Gastroesophageal sphincter (tissue), 3 donors: ENCODE measurements at regions not wholly inside any gene's neighbourhood (a gene's known extent, or its start where the extent isn't known, plus 50 kb on each side); places are given as distances from the start of the nearest gene placed in this dataset.
"Not testable (repeated sequence)": the region's sequence is repeated elsewhere in the genome, so short reads cannot be mapped to it uniquely, and the experiment has no call there.

Experiments used
- EP300 ChIP-seq: sonication (generic); formaldehyde crosslinking; IDR thresholded peaks from one replicate; pipeline ENCODE4 v1.6.1; 2017; ENCODE audit warnings: antibody characterized with exemption, mild to moderate bottlenecking
- POLR2AphosphoS5 ChIP-seq: sonication (generic); formaldehyde crosslinking; IDR thresholded peaks from one replicate; pipeline ENCODE4 v1.6.1; 2017; ENCODE audit warnings: antibody characterized with exemption
- TF ChIP-seq, protein P1 (sequence below), 4 experiments: fragments of 200-600 bp in 2 of 4; fragments of 450-650 bp in 2 of 4; sonication (generic) in 1 of 4; IDR thresholded peaks; one replicate each; pipeline ENCODE4 v1.5.1; 2017 to 2019; ENCODE audit warnings: antibody characterized with exemption in 4 of 4, mild to moderate bottlenecking in 2 of 4, moderate library complexity in 2 of 4

DNA sequence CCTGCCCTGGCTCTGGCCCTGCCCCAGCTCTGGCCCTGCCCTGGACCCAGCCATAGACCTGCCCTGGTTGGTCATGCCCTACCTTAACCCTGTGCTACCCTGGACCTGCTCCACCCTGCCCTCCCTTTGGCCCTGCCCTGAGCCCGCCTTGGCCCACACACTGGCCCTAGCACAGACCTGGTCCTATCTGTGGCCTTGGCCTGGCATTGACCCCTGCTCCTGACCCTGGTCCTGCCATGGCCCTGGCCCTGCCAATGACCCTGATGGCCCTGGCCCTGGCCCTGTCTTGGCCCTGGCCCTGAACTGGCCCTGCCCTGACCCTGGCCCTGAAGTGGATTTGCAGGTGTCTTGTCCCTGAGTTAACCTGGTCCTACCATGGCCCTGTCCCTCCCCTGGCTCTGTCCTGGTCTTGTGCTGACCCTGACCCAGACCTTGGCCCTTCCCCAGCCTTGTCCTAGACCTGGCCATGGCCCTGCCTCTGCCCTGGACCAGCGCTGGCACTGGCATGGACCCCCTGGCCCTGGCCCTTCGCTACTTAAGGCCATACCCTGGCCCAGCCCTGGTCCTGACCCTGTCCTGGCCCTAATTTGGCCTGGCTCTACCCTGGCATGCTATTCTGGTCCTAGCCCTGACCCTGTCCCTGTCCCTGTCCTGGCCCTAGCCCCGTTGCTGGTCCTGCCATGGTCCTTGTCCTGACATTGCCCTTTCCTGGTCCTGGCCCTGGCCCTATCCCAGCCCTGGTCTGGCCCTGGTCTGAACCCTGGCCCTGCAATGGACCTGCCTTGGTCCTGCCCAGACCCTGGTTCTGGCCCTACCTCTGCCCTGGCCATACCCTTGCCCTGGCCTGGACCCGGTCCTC, 253.7 kb downstream of the TP53TG3F start:
- TF ChIP-seq, protein P1, sequence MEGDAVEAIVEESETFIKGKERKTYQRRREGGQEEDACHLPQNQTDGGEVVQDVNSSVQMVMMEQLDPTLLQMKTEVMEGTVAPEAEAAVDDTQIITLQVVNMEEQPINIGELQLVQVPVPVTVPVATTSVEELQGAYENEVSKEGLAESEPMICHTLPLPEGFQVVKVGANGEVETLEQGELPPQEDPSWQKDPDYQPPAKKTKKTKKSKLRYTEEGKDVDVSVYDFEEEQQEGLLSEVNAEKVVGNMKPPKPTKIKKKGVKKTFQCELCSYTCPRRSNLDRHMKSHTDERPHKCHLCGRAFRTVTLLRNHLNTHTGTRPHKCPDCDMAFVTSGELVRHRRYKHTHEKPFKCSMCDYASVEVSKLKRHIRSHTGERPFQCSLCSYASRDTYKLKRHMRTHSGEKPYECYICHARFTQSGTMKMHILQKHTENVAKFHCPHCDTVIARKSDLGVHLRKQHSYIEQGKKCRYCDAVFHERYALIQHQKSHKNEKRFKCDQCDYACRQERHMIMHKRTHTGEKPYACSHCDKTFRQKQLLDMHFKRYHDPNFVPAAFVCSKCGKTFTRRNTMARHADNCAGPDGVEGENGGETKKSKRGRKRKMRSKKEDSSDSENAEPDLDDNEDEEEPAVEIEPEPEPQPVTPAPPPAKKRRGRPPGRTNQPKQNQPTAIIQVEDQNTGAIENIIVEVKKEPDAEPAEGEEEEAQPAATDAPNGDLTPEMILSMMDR (IDR thresholded peaks at IDR 0.05), result not testable (repeated sequence)
- TF ChIP-seq POLR2AphosphoS5, EP300: not testable (repeated sequence)
